HEK293 (cell line): ENCODE measurements at regions not wholly inside any gene's neighbourhood (a gene's known extent, or its start where the extent isn't known, plus 50 kb on each side); places are given as distances from the start of the nearest gene placed in this dataset.

Source experiments
- CTCF ChIA-PET: fragments of 350-600 bp; formaldehyde crosslinking; extraction: SDS; loops from one replicate; lab custom pipeline; 2021; ENCODE audit warnings: antibody characterized with exemption; lab: Yijun Ruan, JAX
- POLR2A ChIA-PET: fragments of 300-600 bp; formaldehyde crosslinking; extraction: SDS; loops from one replicate; lab custom pipeline; 2020; ENCODE audit warnings: antibody characterized with exemption, inconsistent platforms; lab: Yijun Ruan, JAX
- H3K27ac ChIP-seq: fragments of 200-500 bp; sonication (Bioruptor generic); 2 replicates; pipeline ENCODE4 v1.5.1; 2014; ENCODE audit warnings: low read depth, low read length, control low read depth, inconsistent platforms; ENCODE audit errors: extremely low read depth
- H3K36me3 ChIP-seq, 2 experiments: fragments of 200-500 bp in 1 of 2; sonication (Bioruptor generic) in 1 of 2; 1 replicate in 1 of 2; 2 replicates in 1 of 2; pipeline ENCODE4 v1.5.1; 2014 to 2017; ENCODE audit warnings: inconsistent platforms in 2 of 2, low read length in 2 of 2; ENCODE audit not compliant: control insufficient read depth in 2 of 2, insufficient read depth in 1 of 2
- H3K4me1 ChIP-seq: fragments of 200-500 bp; sonication (Bioruptor generic); 2 replicates; pipeline ENCODE4 v1.5.1; 2014; ENCODE audit warnings: mild to moderate bottlenecking, low read length, inconsistent platforms; ENCODE audit not compliant: control insufficient read depth, insufficient read depth
- H3K4me3 ChIP-seq: 2 replicates; pipeline ENCODE4 v1.5.1; 2011; ENCODE audit warnings: low read depth, mild to moderate bottlenecking, control low read depth, low read length, moderate library complexity
- H3K9me3 ChIP-seq: fragments of 200-500 bp; sonication (Bioruptor generic); 2 replicates; pipeline ENCODE4 v1.5.1; 2014; ENCODE audit warnings: low read depth, low read length, inconsistent platforms; ENCODE audit not compliant: control insufficient read depth, insufficient read depth
- ATF2 ChIP-seq: fragments of 450-650 bp; formaldehyde crosslinking; IDR thresholded peaks from 2 replicates; pipeline ENCODE4 v1.5.1; 2016; ENCODE audit warnings: missing biosample characterization, missing genetic modification characterization, low read depth
- GLI2 ChIP-seq: fragments of 450-650 bp; formaldehyde crosslinking; IDR thresholded peaks from 2 replicates; pipeline ENCODE4; 2017; ENCODE audit warnings: missing biosample characterization, missing genetic modification characterization, low read depth, borderline replicate concordance
- HOXC10 ChIP-seq: sonication (generic); formaldehyde crosslinking; IDR thresholded peaks from 2 replicates; pipeline ENCODE4 v1.8.1; 2023; ENCODE audit warnings: mild to moderate bottlenecking, missing genetic modification reagents
- SP2 ChIP-seq: fragments of 450-650 bp; formaldehyde crosslinking; IDR thresholded peaks from 2 replicates; pipeline ENCODE4 v1.5.1; 2016; ENCODE audit warnings: missing biosample characterization, missing genetic modification characterization
- ZFP3 ChIP-seq: fragments of 450-650 bp; formaldehyde crosslinking; IDR thresholded peaks from 2 replicates; pipeline ENCODE4 v1.5.1; 2016; ENCODE audit warnings: low read depth, missing biosample characterization, missing genetic modification characterization
- ZFP69B ChIP-seq: fragments of 450-650 bp; formaldehyde crosslinking; IDR thresholded peaks from 2 replicates; pipeline ENCODE4 v1.5.1; 2016; ENCODE audit warnings: missing biosample characterization, missing genetic modification characterization
- ZNF112 ChIP-seq: fragments of 450-650 bp; formaldehyde crosslinking; IDR thresholded peaks from 2 replicates; pipeline ENCODE4 v1.5.0; 2017; ENCODE audit warnings: missing biosample characterization, missing genetic modification characterization
- ZNF114 ChIP-seq: fragments of 450-650 bp; formaldehyde crosslinking; IDR thresholded peaks from 2 replicates; pipeline ENCODE4 v1.5.0; 2017; ENCODE audit warnings: missing biosample characterization, missing genetic modification characterization
- ZNF157 ChIP-seq: fragments of 450-650 bp; formaldehyde crosslinking; IDR thresholded peaks from 2 replicates; pipeline ENCODE4 v1.5.1; 2016; ENCODE audit warnings: missing biosample characterization, missing genetic modification characterization
- ZNF23 ChIP-seq: fragments of 450-650 bp; formaldehyde crosslinking; IDR thresholded peaks from 2 replicates; pipeline ENCODE4 v1.5.1; 2016; ENCODE audit warnings: missing biosample characterization, missing genetic modification characterization, borderline replicate concordance
- ZNF274 ChIP-seq, 2 experiments: fragments of 200-500 bp in 1 of 2; fragments of 450-650 bp in 1 of 2; sonication (Bioruptor generic) in 1 of 2; formaldehyde crosslinking in 1 of 2; IDR thresholded peaks; 2 replicates each; pipeline versions ENCODE4 v1.5.1 to v1.6.1; 2014 to 2016; ENCODE audit warnings: borderline replicate concordance in 1 of 2, inconsistent platforms in 1 of 2, low read length in 1 of 2, missing biosample characterization in 1 of 2, missing genetic modification characterization in 1 of 2
- ZNF280C ChIP-seq: fragments of 450-650 bp; formaldehyde crosslinking; IDR thresholded peaks from 2 replicates; pipeline ENCODE4 v1.5.1; 2016; ENCODE audit warnings: missing biosample characterization, missing genetic modification characterization
- ZNF391 ChIP-seq: fragments of 450-650 bp; formaldehyde crosslinking; IDR thresholded peaks from 2 replicates; pipeline ENCODE4 v1.5.1; 2016; ENCODE audit warnings: low read depth, missing biosample characterization, missing genetic modification characterization, borderline replicate concordance
- ZNF501 ChIP-seq: fragments of 450-650 bp; formaldehyde crosslinking; IDR thresholded peaks from 2 replicates; pipeline ENCODE4 v1.5.1; 2016; ENCODE audit warnings: missing biosample characterization, missing genetic modification characterization
- ZNF521 ChIP-seq: fragments of 450-650 bp; formaldehyde crosslinking; IDR thresholded peaks from 2 replicates; pipeline ENCODE4 v1.5.1; 2017; ENCODE audit warnings: missing biosample characterization, mild to moderate bottlenecking, missing genetic modification characterization
- ZNF548 ChIP-seq: fragments of 450-650 bp; formaldehyde crosslinking; IDR thresholded peaks from 2 replicates; pipeline ENCODE4 v1.5.1; 2016; ENCODE audit warnings: missing biosample characterization, missing genetic modification characterization
- ZNF777 ChIP-seq: fragments of 450-650 bp; formaldehyde crosslinking; IDR thresholded peaks from 2 replicates; pipeline ENCODE4 v1.5.1; 2017; ENCODE audit warnings: missing biosample characterization, missing genetic modification characterization, borderline replicate concordance
- TF ChIP-seq, protein P1 (sequence below): fragments of 450-650 bp; formaldehyde crosslinking; IDR thresholded peaks from 2 replicates; pipeline ENCODE4 v1.5.1; 2016; ENCODE audit warnings: missing biosample characterization, missing genetic modification characterization, borderline replicate concordance
- TF ChIP-seq, protein P2 (sequence below): fragments of 450-650 bp; formaldehyde crosslinking; IDR thresholded peaks from 2 replicates; pipeline ENCODE4 v1.5.1; 2016; ENCODE audit warnings: missing biosample characterization, missing genetic modification characterization, low read depth
- TF ChIP-seq, protein P3 (sequence below): fragments of 450-650 bp; formaldehyde crosslinking; IDR thresholded peaks from 2 replicates; pipeline ENCODE4 v1.5.1; 2017; ENCODE audit warnings: missing biosample characterization, missing genetic modification characterization

DNA sequence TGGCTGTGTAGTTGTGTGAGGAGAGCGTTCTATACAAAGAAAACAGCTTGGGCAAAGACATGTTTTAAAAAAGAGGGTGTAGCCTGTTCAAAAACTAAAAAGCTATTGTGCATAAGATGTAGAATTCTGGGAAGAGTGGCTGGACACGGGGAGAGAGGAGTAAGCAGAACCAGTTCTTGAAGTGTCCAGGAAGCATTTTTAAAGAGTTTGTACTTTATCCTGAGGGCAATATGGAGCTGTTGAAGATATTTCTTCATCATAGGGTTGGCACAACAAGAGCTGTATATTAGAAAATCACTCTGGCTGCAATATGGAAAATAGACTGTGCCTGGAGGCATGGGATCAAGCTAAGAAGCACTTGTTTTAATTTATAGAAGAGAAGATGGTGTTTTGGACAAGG lies 458.9 kb upstream of the LMO3 start:
- Histone ChIP-seq H3K4me1 (no peaks in the 10 kb centered on the region), H3K9me3 (no peaks in the 10 kb centered on the region), H3K36me3 (no peaks in the 10 kb centered on the region), H3K27ac (no peak overlapping the region), H3K4me3 (no peak overlapping the region)
- POLR2A ChIA-PET = no interaction called here
- CTCF ChIA-PET = no interaction called here
- TF ChIP-seq ZNF274 (IDR thresholded peaks at IDR 0.05; ENCODE audit: low read length) (no peak), ZNF274 (tag by site-specific recombination; IDR thresholded peaks at IDR 0.05; ENCODE audit: borderline replicate concordance) (no peak), HOXC10 (CRISPR knock-in tag) (no peak), ZNF391 (no peak), GLI2 (tag by site-specific recombination) (no peak), ZNF112 (no peak), ZNF114 (tag by site-specific recombination) (no peak), ZNF548 (no peak), ZFP3 (tag by site-specific recombination) (no peak), ZNF501 (tag by site-specific recombination) (no peak), SP2 (tag by site-specific recombination) (no peak), ZNF280C (no peak), ZNF777 (tag by site-specific recombination) (no peak), ZFP69B (no peak), ATF2 (tag by site-specific recombination) (no peak), ZNF157 (no peak), ZNF23 (no peak), ZNF521 (tag by site-specific recombination) (no peak)
- TF ChIP-seq, protein P1, sequence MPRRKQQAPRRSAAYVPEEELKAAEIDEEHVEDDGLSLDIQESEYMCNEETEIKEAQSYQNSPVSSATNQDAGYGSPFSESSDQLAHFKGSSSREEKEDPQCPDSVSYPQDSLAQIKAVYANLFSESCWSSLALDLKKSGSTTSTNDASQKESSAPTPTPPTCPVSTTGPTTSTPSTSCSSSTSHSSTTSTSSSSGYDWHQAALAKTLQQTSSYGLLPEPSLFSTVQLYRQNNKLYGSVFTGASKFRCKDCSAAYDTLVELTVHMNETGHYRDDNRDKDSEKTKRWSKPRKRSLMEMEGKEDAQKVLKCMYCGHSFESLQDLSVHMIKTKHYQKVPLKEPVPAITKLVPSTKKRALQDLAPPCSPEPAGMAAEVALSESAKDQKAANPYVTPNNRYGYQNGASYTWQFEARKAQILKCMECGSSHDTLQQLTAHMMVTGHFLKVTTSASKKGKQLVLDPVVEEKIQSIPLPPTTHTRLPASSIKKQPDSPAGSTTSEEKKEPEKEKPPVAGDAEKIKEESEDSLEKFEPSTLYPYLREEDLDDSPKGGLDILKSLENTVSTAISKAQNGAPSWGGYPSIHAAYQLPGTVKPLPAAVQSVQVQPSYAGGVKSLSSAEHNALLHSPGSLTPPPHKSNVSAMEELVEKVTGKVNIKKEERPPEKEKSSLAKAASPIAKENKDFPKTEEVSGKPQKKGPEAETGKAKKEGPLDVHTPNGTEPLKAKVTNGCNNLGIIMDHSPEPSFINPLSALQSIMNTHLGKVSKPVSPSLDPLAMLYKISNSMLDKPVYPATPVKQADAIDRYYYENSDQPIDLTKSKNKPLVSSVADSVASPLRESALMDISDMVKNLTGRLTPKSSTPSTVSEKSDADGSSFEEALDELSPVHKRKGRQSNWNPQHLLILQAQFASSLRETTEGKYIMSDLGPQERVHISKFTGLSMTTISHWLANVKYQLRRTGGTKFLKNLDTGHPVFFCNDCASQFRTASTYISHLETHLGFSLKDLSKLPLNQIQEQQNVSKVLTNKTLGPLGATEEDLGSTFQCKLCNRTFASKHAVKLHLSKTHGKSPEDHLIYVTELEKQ (tag by site-specific recombination) = no peak
- TF ChIP-seq, protein P2, sequence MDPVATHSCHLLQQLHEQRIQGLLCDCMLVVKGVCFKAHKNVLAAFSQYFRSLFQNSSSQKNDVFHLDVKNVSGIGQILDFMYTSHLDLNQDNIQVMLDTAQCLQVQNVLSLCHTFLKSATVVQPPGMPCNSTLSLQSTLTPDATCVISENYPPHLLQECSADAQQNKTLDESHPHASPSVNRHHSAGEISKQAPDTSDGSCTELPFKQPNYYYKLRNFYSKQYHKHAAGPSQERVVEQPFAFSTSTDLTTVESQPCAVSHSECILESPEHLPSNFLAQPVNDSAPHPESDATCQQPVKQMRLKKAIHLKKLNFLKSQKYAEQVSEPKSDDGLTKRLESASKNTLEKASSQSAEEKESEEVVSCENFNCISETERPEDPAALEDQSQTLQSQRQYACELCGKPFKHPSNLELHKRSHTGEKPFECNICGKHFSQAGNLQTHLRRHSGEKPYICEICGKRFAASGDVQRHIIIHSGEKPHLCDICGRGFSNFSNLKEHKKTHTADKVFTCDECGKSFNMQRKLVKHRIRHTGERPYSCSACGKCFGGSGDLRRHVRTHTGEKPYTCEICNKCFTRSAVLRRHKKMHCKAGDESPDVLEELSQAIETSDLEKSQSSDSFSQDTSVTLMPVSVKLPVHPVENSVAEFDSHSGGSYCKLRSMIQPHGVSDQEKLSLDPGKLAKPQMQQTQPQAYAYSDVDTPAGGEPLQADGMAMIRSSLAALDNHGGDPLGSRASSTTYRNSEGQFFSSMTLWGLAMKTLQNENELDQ (tag by site-specific recombination) = no peak
- TF ChIP-seq, protein P3, sequence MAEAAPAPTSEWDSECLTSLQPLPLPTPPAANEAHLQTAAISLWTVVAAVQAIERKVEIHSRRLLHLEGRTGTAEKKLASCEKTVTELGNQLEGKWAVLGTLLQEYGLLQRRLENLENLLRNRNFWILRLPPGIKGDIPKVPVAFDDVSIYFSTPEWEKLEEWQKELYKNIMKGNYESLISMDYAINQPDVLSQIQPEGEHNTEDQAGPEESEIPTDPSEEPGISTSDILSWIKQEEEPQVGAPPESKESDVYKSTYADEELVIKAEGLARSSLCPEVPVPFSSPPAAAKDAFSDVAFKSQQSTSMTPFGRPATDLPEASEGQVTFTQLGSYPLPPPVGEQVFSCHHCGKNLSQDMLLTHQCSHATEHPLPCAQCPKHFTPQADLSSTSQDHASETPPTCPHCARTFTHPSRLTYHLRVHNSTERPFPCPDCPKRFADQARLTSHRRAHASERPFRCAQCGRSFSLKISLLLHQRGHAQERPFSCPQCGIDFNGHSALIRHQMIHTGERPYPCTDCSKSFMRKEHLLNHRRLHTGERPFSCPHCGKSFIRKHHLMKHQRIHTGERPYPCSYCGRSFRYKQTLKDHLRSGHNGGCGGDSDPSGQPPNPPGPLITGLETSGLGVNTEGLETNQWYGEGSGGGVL = no peak
- TF ChIP-seq, all 188 proteins: peak for 0
